ES-I3 (cell line): ENCODE measurements at regions not wholly inside any gene's neighbourhood (a gene's known extent, or its start where the extent isn't known, plus 50 kb on each side); places are given as distances from the start of the nearest gene placed in this dataset.

ENCODE experiments used
- H3K36me3 ChIP-seq: 2 replicates; pipeline ENCODE4 v1.6.1; 2013; ENCODE audit warnings: mild to moderate bottlenecking, low read length, control low read depth, moderate library complexity; ENCODE audit not compliant: insufficient read depth
- H3K4me1 ChIP-seq: 2 replicates; pipeline ENCODE4 v1.6.1; 2013; ENCODE audit warnings: mild to moderate bottlenecking, control low read depth, low read length; ENCODE audit not compliant: insufficient read depth
- H3K9ac ChIP-seq: 2 replicates; pipeline ENCODE4 v1.6.1; 2013; ENCODE audit warnings: low read depth, mild to moderate bottlenecking, low read length, moderate library complexity
- H3K9me3 ChIP-seq: 2 replicates; pipeline ENCODE4 v1.6.1; 2013; ENCODE audit warnings: mild to moderate bottlenecking, low read length, moderate library complexity; ENCODE audit not compliant: control insufficient read depth, insufficient read depth

DNA sequence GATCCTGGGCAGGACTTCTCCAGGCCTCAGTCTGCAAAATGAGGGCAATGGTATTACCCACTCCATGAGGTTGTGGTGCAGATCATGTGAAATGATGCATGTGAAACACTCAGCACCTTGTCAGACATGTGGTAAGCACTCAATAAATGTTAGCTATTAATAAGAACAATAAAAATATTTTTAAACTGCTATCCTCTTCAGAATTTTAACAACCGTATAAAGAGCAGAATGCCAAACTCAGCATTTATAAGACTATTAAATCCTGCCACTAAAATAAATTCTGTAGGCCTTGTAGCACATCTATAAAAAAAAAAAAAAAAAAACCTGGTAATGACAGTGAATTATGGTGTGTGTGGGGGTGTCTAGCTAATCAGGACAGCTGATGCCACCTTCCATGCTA is 213.9 kb upstream of the UMPS start:
- Histone ChIP-seq H3K4me1 (peaks cover 16% of the 10 kb centered on the region), H3K36me3 (no peaks in the 10 kb centered on the region), H3K9ac (no peak overlapping the region), H3K9me3 (no peaks in the 10 kb centered on the region)

DNA sequence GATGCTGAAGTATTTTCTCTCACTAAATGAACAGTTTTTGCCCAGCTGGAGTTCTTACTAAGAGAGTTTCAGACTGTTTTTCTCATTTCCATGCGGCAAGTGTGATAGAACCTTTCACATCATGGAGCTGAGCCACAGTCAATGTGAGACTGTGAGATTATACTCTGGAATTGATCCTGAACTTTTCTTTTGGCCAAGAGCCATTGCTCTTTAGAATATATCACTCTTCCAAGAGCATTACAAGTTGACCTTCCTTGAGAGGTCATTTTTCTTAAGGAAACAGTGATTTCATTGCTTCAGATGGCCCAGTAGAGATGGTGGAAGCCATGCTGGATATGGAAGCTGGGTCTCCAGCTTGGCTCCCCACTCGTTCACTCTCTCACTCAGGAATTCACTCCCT is 212.9 kb upstream of the UMPS start:
- H3K9ac ChIP-seq: no peak overlapping the region
- H3K9me3 ChIP-seq: no peaks in the 10 kb centered on the region

DNA sequence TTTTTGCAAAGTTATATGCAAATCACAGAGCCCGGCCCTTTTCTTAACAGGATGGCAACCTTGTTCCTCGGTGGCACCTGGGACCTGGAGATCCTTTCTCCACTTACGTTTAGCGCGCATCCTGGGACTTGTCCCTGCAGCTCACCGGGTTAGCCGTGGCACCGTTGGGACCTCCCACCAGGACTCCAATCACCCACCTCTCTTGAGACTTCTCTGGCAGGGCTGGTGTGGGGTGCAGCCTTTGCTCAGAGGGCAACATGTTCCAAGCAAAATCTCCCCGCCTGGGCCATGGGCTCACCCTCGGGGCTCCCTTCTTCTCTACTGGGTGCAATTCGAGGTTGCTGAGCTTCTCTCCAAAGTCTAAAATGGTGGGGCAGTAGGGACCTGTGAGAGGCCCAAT is 211.9 kb upstream of the UMPS start:
- peaks cover 8% of the 10 kb centered on the region for H3K4me1 ChIP-seq
- H3K9ac ChIP-seq: no peak overlapping the region
- no peaks in the 10 kb centered on the region for H3K9me3 ChIP-seq
- no peaks in the 10 kb centered on the region for H3K36me3 ChIP-seq

More for the DNA sequence above, 212.9 kb upstream of the UMPS start:
- Histone ChIP-seq H3K4me1 (peaks cover 16% of the 10 kb centered on the region), H3K36me3 (no peaks in the 10 kb centered on the region)

DNA sequence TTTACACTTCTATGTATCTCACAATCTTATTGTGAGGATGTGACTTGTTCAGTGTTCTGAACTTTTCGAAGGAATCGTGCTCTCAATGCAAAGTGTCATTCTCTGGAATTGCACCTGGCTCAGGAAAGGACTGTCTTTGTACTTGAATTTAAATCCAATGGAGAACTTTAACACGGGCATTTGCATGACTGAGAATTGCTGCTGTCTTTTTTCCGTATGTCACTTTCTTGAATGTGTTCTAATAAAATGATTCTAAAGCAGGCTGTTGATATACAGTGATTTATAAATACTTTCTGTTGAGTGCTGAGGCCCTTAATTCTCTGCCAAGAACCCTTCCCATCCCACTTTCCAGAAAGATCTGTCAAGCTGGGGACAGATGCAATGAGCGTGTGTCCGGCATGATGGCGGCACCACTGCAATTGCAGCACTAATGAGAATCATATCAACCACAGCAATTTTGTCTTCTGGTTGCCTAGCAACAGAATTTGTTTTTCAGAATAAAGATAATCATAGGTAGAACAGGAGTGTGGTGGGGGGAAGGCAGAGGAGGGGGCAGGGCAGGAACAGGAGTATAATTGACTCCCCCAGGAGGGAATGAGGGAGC is 210.6 kb upstream of the UMPS start:
- H3K9ac ChIP-seq: no peak overlapping the region
- H3K4me1 ChIP-seq: peaks cover 6% of the 10 kb centered on the region; the same call in 1 of the 2 replicates
- no peaks in the 10 kb centered on the region for H3K9me3 ChIP-seq
- no peaks in the 10 kb centered on the region for H3K36me3 ChIP-seq

DNA sequence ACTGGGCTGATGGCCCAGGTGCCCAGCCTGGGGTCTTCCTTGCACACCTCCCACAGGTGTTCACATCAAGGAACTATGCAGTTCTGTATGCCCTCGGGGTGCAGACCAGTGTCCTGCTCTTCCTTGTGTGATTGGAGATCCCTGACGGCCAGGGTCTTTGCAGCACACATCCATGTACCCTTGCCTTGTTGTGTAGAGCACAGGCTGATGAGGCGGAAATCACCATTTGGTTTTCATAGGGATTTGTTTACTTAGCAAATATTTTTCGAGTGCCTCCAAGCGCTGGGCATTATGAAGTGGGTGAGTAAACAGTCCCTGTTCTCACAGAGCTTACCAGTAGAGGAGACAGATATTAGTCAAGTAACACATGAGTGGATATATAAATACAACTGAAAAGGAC is 209.3 kb upstream of the UMPS start:
- no peak overlapping the region for H3K9ac ChIP-seq
- H3K9me3 ChIP-seq: no peaks in the 10 kb centered on the region
- H3K36me3 ChIP-seq: no peaks in the 10 kb centered on the region
- peaks cover 6% of the 10 kb centered on the region; the same call in 1 of the 2 replicates for H3K4me1 ChIP-seq

DNA sequence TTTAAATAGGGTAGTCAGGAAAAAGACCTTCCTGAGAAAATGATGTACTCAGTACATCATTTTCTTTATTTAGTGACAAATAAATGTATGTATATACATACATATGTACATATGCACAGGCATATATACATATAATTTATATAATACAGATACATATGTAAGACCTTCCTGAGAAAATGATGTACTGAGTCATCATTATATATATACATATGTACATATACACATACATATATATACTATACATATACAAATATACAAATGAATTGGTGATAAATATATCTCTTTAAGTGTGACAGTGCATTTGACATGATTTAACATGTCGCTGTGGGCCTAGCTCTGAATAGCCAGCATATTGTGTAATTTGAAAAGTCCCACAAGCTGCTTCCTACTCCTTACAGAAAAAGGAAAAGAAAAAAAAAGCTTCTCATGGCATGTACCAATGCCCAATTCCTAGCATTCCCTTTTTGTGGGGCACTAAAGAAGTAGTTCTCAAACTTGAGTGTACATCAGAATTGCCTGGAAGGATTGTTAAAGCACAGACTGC is 208.1 kb upstream of the UMPS start:
- peaks cover 6% of the 10 kb centered on the region; the same call in 1 of the 2 replicates for H3K4me1 ChIP-seq
- no peaks in the 10 kb centered on the region for H3K36me3 ChIP-seq
- H3K9ac ChIP-seq: no peak overlapping the region
- no peaks in the 10 kb centered on the region for H3K9me3 ChIP-seq

DNA sequence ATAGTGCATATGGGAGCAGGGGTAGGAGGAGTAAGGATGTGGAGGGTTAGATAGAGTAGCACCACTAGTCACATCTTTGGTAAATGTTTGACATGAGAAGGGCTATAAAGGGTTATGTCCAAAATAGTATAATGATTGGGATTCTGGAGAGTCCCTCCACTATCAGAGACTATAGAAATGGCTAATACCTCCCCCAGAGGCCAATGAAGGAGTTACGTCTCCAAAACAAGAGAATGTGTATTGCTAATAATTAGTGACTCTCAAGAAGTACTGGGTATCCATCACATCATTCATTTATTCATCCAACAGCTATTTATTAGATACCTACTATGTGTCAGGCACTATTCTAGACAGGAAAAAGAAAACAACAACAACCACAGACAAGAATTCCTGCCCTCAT is 203.7 kb upstream of the UMPS start:
- Histone ChIP-seq H3K9me3 (no peaks in the 10 kb centered on the region), H3K4me1 (peaks cover 4% of the 10 kb centered on the region; the same call in 1 of the 2 replicates), H3K9ac (no peak overlapping the region), H3K36me3 (no peaks in the 10 kb centered on the region)

DNA sequence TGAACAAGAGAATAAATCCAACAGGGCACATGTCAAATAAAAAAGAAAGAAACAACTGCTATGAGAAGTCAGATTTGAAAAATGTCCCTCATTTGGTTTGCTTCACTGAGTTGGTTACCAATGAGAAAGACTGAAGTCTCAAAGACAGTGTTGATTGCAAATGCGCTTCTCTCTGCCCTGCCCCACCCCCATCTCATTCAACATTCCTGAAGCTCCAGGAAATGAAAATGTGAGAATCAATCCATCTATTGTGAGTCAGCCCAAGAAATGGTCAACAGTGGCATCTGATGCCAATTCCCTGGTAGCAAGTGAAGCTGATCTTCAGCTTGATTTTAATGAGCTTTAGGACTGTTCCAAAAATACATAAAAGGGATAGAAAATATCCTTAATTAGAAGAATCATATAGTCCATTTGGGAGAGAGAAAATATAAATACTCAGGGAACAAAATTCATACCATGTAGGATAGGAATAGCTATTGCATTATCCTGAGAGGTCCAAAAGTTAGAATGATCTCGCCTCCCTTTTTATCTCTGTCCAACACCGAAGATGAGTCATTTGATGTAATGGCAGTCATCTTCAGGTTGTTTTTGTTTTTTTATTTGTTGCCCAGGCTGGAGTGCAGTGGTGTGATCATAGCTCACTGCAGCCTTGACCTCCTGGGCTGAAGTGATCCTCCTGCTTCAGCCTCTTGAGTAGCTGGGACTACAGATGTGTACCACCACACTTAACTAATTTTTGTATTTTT is 200.3 kb upstream of the UMPS start:
- Histone ChIP-seq H3K9me3 (no peaks in the 10 kb centered on the region), H3K4me1 (peaks cover 4% of the 10 kb centered on the region; the same call in 1 of the 2 replicates), H3K36me3 (no peaks in the 10 kb centered on the region), H3K9ac (no peak overlapping the region)

DNA sequence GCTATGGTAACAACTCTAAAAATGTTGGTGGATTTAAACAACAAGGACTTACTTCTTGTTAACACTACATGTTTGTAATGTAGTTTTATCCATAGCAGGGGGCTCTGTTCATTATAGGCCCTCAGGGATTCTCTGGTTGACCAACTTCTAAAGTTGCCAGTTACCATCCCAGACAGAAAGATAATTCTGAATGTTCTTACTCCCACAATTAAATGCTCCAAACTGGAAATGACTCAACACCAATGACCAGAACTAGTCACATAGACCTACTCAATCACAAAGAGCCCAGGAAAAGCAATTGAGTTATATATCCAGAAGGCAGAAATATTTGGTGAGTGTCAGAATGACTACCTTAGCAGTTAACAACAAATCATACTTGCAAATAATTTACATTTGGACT is 199.3 kb upstream of the UMPS start:
- H3K4me1 ChIP-seq: peaks cover 4% of the 10 kb centered on the region; the same call in 1 of the 2 replicates
- H3K9me3 ChIP-seq: no peaks in the 10 kb centered on the region
- H3K36me3 ChIP-seq: no peaks in the 10 kb centered on the region
- H3K9ac ChIP-seq: no peak overlapping the region

DNA sequence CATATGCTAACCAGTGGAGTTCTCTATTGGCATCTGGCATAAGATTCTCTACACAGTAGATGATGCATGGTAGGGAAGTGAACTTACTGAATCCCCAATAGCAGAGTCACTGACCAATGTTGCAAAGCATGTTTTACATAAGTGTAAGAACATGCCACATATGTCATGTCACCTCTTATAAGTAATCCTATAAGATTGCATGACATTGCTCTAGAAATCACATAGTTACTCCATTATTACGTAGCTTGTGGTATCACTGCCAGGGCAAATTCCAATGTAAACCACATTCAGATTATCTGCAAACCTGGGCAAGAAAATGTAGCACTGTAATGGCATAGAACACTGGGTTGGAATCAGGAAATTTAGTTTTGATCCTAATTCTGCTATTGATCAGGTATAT is 198.2 kb upstream of the UMPS start:
- Histone ChIP-seq H3K4me1 (peaks cover 4% of the 10 kb centered on the region; the same call in 1 of the 2 replicates), H3K36me3 (no peaks in the 10 kb centered on the region), H3K9ac (no peak overlapping the region)

DNA sequence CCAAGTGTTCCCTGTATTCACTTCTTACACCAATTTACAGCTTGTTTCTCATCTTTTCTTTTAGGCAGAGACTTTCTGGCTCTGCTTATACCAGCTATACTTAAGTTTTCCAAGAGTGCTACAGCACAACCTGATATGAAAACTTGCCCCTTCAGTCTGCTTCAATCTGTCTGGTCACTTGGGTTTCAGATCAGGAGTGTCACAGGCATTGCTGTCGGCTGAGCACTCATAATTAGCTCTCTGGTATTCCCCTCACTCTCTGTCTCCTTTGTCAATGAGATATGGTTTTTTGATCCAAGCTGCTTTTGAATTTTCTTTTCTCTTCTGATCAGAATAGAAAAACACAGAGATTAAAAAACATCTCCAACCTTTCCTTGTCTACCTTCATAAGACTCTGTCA is 194.9 kb upstream of the UMPS start:
- no peaks in the 10 kb centered on the region for H3K9me3 ChIP-seq
- H3K9ac ChIP-seq: no peak overlapping the region
- no peaks in the 10 kb centered on the region for H3K36me3 ChIP-seq

More for the DNA sequence above, 198.2 kb upstream of the UMPS start:
- H3K9me3 ChIP-seq: no peaks in the 10 kb centered on the region

DNA sequence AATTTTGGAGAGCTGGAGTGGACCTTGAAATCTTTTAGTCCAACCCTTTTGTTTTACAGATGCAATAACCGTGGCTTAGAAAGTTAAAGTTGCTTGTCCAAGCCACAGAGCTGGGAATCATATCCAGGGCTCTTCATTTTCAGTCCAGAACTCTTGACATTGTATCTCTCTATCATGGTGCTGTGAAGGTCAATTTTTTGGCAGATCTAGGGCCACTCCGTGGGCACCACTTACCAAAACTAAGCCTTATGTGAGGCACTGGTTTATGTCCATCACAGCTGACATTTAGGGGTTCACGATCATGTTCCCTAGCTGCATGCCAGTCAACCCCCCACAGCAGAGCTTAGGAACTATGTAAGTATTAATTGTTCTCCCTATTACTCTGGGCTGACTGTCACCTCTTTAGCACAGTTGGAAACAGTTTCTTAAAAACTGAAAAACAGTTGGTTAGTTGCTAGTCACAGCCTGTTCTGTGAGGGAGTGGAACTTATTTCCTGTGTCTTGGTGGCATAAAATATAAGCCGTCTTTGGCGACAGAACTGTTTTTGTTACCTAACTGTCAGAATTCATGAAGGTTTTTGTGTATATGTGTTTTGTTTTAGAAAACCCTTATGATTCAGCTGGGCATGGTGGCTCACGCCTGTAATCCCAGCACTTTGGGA is 189.6 kb upstream of the UMPS start:
- peaks cover 6% of the 10 kb centered on the region; the same call in 1 of the 2 replicates for H3K4me1 ChIP-seq
- no peak overlapping the region for H3K9ac ChIP-seq
- no peaks in the 10 kb centered on the region for H3K9me3 ChIP-seq
- no peaks in the 10 kb centered on the region for H3K36me3 ChIP-seq

More for the DNA sequence above, 194.9 kb upstream of the UMPS start:
- no peaks in the 10 kb centered on the region for H3K4me1 ChIP-seq

DNA sequence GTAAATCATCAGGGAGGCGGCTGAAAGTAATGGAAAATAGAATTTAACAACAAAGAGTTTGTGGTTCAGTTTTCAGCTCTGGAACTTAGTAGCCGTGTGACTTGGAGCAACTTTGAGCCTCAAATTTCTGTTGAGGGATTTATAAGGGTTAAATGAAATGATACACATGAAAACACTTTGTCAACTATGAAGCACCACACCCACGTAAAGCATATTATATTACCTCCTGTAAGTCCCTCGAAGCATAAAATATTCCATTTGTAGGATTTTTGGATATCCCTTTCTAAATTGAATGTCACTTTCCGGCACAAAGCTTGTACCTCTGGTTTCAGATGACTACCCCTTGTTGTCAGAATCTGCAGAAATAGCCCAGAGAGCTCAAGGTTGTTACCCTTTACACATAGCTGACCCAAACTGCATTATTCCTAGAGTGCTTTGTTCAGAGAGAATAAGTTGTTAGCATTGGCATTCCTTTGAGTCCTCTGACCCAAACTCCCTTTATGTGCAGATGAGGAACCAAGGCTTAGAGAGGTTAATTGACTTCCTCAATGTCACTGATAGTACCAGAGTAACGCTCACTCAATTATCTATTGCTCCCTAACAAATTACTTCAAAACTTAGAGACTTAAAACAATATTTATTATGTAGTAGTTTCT is 187.9 kb upstream of the UMPS start:
- Histone ChIP-seq H3K36me3 (no peaks in the 10 kb centered on the region), H3K9me3 (no peaks in the 10 kb centered on the region), H3K9ac (no peak overlapping the region), H3K4me1 (peaks cover 6% of the 10 kb centered on the region; the same call in 1 of the 2 replicates)

DNA sequence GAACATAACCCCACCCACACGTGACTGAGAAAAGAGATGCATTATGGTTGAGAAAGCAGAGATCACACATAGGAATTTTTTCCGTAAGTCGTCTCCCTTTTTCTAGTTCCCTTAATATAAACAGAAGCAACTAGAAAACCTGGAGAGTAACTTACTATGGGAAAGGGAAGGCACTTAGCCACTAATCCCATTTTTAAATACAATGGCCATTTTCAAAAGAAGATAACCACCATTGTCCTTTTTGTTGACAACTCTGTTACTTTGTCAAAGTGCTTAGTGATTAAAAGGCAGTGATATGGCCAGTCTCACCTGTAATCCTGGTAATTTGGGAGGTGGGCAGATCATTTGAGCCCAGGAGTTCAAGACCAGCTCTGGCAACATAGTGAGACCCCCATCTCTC is 184.4 kb upstream of the UMPS start:
- H3K4me1 ChIP-seq: peaks cover 6% of the 10 kb centered on the region; the same call in 1 of the 2 replicates
- H3K36me3 ChIP-seq: no peaks in the 10 kb centered on the region
- no peaks in the 10 kb centered on the region for H3K9me3 ChIP-seq
- H3K9ac ChIP-seq: no peak overlapping the region
